PC-3 (cell line): ENCODE measurements at regions not wholly inside any gene's neighbourhood (a gene's known extent, or its start where the extent isn't known, plus 50 kb on each side); places are given as distances from the start of the nearest gene placed in this dataset.

Experiments used
- CTCF ChIP-seq: fragments of 300-600 bp; sonication (generic); conservative IDR thresholded peaks from 2 replicates; pipeline ENCODE4 v1.5.1; 2017; ENCODE audit warnings: antibody characterized with exemption, low read depth, mild to moderate bottlenecking, low read length
- EZH2 ChIP-seq: fragments of 300-600 bp; sonication (generic); IDR thresholded peaks from one replicate; pipeline ENCODE4 v1.6.1; 2017; ENCODE audit warnings: antibody characterized with exemption, mild to moderate bottlenecking, low read length; ENCODE audit not compliant: unreplicated experiment
- EZH2phosphoT487 ChIP-seq: fragments of 300-600 bp; sonication (generic); IDR thresholded peaks from 2 replicates; pipeline ENCODE4 v1.6.1; 2018; ENCODE audit warnings: mild to moderate bottlenecking, antibody characterized with exemption, low read length, borderline replicate concordance

DNA sequence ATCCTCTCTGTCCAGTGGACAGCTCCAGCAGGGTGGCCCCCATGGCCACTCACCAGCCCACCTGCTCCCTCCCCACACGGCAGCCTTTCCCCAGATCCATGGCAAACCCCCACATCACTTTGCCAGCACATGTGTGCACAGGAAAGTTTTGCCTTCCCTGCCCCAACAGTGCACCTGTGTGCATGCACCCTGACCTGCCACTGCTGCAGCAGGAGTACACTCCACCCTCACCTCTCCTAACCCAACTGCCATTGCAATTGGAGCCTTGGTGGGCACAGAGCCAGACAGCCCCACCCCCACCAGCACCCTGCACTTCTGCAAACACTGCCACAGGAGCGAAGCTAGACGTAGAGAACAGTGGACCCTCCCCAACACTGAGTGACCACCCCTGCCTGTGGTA, 308.9 kb downstream of the CEP170 start:
- TF ChIP-seq CTCF (no peak), EZH2 (no peak), EZH2phosphoT487 (no peak)
